Occipital lobe (tissue), 1 donor: ENCODE measurements at regions not wholly inside any gene's neighbourhood (a gene's known extent, or its start where the extent isn't known, plus 50 kb on each side); places are given as distances from the start of the nearest gene placed in this dataset.
"Not testable (repeated sequence)": the region's sequence is repeated elsewhere in the genome, so short reads cannot be mapped to it uniquely, and the experiment has no call there.

Experiments used
- DNase-seq: peaks from one replicate; lab custom pipeline; 2025; lab: John Stamatoyannopoulos, UW

DNA sequence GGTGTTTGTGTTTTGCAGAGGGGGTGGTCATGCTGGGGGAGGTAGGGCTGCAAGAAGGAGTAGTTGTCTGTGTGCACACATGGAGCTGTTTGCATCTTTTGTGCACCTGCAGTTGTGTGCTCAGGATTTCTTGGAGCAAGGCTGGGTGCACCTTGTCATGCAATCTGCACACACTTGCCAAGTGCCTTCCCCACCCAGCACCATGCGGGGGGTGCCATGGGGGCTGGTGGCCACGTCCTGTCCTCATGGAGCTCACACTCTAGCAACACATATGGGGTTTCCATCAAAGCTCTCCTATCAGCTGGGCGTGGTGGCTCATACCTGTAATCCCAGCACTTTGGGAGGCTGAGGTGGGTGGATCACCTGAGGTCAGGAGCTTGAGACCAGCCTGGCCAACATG is 111.6 kb downstream of the CRLF3 start:
- DNase-seq, result not testable (repeated sequence)

DNA sequence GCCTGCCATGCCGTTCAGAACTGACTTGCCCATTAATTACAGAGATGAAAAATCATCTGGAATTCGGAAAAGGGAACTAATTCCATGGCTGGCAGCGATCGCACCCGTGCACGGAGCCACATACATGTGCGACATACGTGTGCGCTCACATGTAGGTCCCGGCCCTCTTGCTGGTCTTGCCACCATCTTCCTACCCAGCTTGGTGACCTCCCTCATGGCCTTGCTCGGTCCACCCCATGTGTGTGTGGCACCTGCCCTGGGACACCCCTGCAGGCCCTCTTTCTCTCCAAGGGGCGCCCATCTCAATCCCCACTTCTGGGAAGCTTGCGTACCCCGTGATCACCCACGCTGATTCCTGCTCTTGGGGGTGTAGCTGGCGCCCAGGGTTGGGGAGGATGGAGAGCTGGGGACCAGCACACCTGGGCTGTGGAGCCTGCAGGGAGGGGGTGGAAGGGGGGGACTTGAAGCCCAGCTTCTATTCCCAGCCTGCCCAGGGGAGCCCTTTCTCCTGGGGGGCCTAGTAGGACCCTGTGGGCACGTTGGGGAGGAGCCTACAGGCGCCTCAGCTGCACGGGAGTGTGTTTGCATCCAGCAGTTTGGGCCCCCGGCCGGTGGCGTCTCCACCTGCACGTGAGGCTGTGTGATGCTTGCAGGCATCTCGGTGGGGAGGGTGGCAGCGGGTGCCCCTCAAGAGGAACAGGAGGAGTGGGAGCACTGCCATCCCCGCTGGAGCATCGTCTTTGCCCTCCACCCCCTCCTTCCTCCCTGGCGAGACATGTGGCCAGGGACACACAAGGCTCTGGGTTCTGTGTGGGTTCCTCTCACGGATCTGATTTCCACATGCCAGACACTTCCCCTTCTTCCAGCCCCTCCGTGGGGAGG is 112.6 kb downstream of the CRLF3 start:
- not testable (repeated sequence) for DNase-seq

- not testable (repeated sequence) for DNase-seq
These were observed 113.3 kb downstream of the CRLF3 start for GRCh38 chr17:30711176-30711575.

DNA sequence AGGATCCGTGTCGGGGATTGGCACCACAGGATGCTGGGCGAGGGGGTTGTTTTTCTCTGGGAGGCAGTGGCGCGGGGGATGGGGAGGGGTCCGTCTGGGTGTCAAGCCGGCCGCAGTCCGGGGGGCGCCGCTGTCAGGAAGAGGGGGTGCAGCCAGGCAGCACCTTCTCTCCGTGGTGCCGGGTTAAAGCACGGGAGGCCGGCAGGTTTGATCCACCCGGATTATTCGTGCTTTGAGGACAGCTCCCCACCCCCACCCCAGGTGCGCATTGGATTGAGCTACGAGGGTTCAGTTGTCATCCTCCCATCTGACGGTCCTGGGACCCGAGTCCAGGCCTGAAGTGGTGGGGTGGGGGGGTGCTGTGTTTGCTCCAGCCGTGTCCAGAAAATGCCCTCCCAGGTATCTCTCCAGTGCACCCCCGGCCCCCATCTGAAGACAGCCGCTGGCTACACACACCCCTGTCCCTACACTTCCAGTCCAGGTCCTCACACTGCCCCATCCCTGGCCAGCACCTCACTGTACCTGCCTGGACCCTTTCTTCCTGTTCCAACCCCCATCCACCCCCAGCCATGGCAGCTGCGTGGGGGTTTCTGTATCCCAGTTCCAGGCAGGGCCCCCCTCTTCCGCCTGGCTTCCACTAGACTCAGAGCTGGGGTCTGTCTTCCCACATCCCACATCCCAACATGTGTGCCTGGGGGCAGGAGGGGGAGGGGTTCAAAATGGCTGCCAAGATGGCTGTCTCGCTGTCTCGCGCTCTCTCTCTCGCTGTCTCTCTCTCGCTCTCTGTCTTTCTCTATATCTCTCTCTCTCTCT is 114.0 kb downstream of the CRLF3 start:
- not testable (repeated sequence) for DNase-seq

- peak; percentile 48 for DNase-seq
These were observed 114.8 kb downstream of the CRLF3 start for GRCh38 chr17:30709561-30710275.

DNA sequence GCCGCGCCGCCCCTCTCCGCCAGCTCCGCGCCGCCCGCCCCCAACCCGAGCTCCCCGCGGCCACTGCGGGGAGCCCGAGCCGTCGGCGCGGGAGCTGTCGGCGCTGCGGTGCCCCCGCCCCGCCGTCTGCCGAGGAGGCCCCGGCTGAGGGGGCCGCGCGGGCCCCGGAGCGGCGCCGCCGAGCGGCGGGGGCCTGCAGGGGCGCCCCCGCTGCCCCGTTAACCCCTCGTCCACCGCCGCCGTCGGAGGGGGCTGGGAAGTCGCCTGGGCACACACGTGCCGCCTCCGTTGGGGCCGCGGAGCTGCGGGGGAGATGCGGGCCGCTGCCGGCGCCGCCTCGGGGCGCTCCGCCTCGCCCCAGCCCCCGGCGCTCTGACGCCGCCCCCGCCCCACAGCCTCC is 115.4 kb downstream of the CRLF3 start:
- DNase-seq, result not testable (repeated sequence)

GRCh38 chr17:30708241-30709078 is 116.0 kb downstream of the CRLF3 start:
- DNase-seq, result peak; percentile 89

DNA sequence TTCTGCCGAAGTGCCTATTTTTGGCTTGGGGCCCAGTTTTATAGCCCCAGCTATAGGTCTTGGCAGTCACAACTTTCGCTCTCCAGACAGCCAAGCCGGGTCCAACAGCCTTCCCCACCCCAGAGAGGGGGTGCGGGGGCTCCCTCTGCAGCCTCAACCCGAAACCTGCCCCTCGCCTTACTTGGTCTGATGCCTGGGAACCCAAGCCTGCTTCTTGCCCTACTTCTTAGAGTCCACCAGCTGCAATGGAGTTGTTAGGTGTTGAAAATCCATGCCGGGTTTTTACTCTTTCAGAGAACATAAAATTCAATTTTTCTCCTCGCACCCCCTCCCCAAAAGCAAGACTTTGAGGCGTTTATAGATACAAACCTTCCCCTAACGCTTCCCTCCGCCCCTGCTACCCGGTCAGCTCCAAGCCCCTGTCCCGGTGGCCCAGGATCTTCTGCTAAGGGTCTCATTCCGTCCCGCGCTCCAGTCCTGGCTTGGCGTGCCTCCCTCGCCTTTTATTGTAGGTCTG is 116.7 kb downstream of the CRLF3 start:
- DNase-seq, result not testable (repeated sequence)

- DNase-seq, result not testable (repeated sequence)
These were observed 117.8 kb downstream of the CRLF3 start for GRCh38 chr17:30706461-30707335.

DNA sequence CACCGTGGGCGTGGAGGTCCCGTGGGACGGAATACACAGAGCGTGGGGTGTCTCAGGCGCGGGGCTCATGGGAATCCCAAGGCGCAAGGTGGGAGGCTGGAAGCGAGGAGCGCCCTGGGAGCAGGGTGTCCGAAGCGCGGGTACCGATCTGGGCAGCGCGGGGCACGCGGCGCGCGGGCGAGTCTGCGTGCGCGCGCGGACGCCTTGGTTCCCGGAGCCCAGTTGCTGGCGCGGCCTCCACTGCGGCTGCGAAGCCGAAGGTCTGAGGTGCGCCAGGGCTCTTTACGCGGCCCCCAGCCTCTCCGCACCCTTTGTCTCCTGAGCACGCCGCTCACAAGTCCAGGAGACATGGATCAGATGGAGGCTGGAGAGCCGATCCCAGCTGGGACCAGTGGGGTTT is 118.5 kb downstream of the CRLF3 start:
- not testable (repeated sequence) for DNase-seq

- no peak for DNase-seq
These were observed 122.9 kb downstream of the CRLF3 start for GRCh38 chr17:30701498-30701989.

- not testable (repeated sequence) for DNase-seq
These were observed 123.7 kb downstream of the CRLF3 start for GRCh38 chr17:30700833-30701232.

- DNase-seq, result not testable (repeated sequence)
These were observed 126.7 kb downstream of the CRLF3 start for GRCh38 chr17:30697619-30698460.

- DNase-seq, result no peak
These were observed 128.3 kb downstream of the CRLF3 start for GRCh38 chr17:30696234-30696633.

- DNase-seq, result not testable (repeated sequence)
These were observed 129.2 kb downstream of the CRLF3 start for GRCh38 chr17:30695265-30695811.

DNA sequence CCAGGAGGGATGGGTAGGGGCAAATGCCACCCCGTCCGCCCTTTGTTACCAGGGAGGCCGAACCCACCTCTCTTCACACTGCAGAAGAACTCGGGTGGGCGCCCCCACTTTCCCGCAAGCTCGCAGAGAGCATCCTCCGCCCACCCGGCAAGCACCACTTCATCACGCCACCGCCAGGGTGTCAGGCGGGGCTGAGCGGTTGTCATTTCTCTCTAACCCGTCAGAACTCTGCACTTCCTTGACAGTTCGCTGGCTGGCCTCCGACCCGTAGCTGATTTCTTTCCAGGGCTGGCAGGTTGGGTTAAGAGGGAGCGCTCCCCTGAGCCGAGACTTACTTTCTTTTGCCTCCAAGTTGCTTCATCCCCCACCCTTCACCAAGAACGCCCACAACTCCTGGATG is 130.7 kb downstream of the CRLF3 start:
- not testable (repeated sequence) for DNase-seq

DNA sequence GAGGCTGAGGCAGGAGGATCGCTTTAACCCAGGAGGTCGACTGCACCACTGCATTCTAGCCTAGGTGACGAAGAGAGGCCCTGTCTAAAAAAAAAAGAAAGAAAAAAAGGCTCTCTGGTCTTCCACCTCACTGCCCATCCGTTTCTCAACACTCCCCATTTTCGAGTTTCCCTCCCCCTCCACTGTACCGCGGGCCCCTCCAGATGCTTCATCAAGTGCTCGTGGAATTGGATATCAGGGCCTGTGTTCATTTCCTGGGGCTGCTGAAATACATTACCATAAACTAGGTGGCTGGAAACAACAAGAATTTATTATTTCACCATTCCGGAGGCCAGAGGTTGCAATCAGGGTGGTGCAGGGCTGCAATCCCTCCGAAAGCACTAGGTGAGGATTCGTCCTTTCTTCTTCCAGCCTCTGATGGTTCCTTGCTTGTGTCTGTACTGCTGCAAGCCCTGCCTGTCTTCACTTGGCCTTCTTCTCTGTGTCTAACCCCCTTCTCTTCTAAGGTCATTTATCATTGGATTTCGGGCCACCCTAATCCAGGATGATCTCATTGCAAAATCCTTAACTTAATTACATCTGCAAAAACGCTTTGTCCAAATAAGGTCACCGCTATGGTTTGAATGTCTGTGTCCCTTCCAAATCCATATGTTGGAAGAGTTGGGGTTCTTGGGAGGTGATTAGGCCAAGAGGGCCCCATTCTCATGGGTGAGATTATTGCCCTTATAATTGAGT is 135.1 kb downstream of the CRLF3 start:
- not testable (repeated sequence) for DNase-seq
